SHP77 treated with DMSO at 0.1 percent for 48 hours (cell line): ENCODE measurements at regions not wholly inside any gene's neighbourhood (a gene's known extent, or its start where the extent isn't known, plus 50 kb on each side); places are given as distances from the start of the nearest gene placed in this dataset.
"Not testable (repeated sequence)": the region's sequence is repeated elsewhere in the genome, so short reads cannot be mapped to it uniquely, and the experiment has no call there.

Source experiments
- DNase-seq: peaks from one replicate; lab custom pipeline; 2025; lab: John Stamatoyannopoulos, UW

DNA sequence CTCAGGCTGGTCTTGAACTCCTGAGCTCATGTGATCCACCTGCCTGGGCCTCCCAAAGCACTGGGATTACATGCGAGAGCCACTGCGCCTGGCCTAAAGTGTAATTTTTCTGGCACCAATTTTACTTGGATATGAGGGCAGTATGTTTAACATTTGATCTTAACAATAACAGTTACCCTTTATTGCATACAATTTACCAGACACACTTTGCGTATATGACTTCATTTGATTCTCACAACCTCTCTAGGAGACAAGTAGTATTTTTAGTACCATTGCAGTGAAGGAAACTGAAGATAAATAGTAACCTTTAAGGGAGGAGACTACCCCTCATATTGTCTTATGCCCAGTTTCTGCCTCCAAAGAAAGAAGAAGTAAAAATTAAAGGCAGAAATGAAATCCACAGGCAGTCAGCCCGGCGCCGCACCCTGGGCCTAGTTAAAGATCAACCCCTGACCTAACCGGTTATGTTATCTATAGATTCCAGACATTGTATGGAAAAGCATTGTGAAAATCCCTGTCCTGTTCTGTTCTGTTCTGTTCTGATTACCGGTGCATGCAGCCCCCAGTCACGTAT lies 54.0 kb downstream of the CYP26A1 start:
- not testable (repeated sequence) for DNase-seq

DNA sequence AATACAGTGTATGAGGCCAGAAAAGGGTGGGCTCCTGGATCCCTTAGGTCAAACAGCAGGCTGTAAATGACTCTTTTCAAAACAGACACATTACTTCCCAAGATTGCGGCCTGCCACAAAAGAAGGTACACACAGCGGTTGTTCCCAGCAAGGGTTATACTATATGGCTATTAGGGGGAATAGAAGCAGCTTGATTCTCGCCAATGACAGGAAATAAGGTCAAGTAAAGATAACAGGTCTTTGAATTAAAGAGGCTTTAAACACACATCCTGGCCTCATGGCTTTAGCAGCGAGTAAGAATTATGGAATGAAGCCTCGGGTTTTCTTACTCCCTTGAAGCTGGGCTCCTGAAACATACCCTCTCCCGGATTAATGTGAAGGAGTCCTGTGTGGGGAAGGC lies 58.3 kb downstream of the CYP26A1 start:
- DNase-seq, result no peak

DNA sequence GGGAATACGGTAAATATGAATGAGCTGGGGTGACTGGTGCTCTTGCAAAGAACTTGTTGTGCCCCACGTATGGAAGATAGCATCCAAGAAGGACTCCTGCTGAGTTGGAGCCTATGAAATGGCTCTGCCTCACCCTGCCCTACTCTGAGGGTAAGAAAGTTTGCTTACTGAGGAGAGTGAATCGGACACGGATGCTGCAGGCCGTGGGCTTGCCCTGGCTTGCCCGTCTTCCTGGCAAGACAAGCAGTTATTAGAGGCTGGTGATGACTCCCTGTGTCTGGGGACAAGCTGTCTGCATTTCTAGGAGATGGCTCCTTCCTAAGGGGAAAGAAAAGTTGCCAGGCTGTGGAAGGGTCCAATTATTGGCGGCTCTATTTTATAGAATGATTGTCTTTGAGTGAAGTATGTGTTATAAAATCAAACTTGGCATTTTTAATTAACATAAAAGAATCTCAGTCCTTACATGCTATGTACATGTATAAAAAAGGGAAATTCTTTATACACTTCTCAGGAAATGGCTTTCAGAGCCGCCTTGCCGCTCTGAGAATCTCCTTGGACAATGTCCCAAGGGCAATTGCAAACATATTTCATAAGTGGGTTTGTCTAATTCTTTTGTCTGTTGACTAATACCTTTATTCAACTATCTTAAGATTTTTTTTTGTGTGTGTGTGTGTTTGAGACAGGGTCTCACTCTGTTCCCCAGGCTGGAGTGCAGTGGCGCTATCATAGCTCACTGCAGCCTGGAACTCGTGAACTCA lies 64.6 kb downstream of the CYP26A1 start:
- DNase-seq, result no peak

DNA sequence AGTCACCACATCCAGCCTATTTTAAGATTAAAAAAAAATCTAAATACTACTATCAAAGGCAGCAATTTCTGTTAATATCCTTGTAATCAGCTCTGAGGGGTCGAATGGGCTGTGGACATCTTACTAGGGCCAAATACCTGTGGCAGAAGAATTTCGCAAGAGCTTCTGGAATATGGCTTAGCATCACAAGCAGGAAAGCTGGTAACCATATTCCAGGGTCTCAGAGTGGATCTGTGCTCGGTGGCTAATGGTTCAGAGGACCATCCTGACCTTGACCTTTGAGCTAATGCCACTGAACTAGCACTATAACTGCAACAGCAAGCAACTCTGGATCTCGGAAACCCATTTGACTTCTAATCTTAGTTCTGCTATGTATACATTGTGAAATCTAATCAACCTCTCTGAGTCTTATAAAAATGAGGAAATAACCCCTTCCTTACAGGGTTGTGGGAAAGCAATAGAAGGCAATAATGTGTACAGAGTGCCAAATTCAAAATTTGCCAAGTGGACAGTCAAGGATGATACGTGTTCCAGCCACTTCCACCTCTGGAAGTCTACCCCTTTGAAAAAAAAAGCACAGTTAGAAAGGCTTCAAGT lies 65.5 kb downstream of the CYP26A1 start:
- DNase-seq, result no peak

DNA sequence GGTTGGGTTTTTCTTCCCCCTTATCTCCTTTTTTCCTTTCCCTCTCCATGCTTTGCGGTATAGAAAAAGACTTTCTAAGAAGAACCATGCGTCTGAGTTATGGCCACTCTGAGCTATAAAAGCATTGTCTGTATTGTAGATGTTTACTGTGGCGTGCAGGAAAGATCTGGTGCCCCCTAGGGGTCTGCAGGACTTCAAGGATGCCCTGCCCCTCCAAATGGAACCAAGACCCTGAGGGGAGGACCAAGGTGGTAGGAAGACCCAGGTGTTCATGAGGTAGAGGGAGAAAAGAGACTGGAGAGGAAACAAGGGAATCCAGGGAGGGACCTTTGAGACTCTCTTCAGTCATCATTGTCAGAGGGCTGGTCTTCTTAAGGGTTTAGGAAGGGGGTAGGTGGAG lies 68.8 kb downstream of the CYP26A1 start:
- no peak for DNase-seq

DNA sequence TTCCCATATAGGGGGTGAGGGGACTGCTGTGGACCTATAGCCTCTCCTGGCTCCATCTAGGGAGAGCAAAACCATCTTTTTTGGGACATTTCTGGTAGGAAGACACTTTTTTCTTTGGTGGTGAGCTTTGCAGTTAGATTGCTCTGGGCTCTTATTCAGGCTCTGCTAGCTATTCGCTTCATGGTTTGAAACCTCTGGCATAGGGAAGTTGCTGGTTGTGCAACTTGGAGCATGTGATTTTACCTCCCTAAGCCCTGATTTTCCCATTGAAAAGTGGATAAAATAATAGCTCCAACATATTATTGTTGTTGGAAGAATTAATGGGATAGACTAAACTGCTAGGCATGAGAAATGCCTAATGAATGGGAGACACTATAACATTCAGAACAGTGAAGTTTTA lies 69.6 kb downstream of the CYP26A1 start:
- no peak for DNase-seq

DNA sequence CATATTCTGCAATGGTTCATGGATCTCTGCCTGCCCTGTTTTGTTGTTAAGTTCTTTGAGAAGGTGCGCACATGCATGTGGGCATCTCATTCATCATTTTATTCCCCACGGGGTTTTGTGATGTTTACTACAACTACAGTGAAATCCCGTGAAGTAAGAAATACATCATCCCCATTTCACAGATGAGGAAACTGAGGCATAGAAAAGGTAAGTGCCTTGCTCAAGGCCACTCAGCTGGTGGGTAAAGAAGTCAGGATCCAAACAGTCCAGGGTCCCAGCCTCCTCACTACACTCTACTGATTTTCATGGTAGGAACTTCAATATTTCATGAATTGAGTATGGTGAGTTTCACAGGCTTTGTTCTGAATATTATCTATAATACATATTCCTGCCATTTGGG lies 72.6 kb downstream of the CYP26A1 start:
- DNase-seq, result no peak

DNA sequence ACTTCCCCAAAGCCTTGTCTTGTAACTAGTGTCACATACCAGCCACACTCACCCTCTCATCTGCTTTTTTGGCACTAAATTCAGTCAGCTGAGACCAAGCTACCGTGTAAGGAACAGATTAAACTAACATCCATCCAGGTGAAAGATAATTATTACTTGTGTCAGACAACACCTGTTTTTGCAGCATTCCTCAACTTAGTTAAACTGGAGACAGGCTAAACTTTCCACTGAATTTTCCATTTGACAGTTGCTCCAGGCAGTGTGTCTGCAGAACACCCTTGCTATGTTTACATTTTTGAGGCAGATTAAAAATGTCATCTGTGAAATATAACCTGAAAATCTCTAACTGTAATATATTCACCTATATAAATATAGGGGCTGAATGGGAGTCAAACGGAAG lies 73.6 kb downstream of the CYP26A1 start:
- no peak for DNase-seq

DNA sequence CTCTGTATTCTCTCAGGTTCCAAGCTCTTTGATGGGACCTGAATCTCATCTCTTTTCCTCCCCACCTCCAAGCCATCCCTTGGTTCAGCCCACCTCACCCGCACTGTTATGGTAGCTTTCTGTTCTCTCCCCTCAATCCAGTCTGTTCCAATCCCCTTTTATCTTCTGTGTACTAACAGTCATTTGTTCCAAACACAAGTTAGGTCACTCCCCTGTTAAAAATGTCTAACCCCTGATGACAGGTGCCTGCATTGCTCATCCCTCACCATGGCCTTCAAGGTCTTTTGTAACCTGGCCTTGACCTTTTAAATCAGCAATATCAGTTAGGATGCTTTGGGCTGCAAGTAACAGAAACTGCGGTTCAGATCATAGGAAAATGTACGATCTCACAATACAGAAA lies 74.8 kb downstream of the CYP26A1 start:
- DNase-seq, result no peak

DNA sequence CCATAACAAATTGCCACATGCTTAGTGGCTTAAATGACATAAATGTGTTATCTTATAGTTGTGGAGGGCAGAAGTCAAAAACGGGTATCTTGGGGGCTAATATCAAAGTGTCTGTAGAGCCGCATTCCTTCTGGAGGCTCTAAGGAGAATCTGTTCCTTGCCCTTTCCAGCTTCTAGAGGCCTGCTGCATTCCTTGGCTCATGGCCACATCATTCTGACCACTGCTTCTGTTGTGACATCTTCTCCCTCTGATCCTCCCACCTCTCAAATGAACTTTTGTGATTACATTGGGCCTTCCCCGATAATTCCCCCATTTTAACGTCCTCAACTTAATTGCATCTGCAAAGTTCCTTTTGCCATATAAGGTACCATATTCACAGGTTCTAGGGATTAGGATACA lies 76.1 kb downstream of the CYP26A1 start:
- DNase-seq, result no peak

DNA sequence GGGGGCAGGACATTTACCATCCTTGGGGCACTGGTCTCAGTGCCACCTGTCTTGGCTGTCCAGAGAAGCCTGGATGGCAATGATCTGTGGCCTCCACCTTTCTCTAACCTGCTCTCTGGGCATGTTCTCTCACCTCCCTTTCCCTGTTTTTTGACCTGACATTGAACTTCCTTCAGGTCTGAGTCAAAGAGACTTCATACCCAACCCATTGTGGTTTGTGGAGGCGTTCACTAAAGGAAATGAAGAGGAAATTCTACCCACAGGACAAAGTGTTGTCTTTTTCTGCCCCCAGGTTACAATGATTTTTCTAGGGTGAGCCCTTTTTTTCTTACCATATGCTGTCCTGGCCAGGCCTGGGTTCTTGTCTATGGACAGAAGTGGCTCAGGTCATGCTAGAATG lies 76.6 kb downstream of the CYP26A1 start:
- no peak for DNase-seq

DNA sequence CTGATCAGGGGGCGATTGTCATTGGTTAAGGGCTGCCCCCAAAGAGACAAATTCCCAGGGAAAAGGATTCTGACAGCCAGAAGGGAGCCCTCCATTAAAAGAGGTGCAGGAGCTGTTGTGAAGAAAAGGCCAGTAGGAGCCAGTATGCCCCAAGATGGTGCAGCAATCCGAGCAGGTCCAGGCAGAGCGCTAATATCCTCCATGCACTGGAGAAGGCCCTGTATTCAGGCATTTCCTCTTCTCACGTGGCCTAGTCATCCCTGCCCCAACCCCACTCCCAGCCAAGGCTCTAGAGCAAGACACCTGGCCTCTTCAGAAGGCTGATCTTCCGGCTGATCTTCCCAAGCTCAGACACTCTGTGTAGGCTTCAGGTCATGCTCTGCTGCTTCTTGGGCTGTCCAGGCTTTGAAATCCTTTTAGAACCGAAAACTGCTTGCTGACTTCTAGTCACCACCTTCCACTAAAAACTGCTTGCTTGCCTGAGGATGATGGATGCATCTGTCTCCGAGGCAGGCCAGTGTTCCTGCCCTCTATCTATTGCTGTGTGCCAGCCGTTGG lies 77.4 kb downstream of the CYP26A1 start:
- no peak for DNase-seq

DNA sequence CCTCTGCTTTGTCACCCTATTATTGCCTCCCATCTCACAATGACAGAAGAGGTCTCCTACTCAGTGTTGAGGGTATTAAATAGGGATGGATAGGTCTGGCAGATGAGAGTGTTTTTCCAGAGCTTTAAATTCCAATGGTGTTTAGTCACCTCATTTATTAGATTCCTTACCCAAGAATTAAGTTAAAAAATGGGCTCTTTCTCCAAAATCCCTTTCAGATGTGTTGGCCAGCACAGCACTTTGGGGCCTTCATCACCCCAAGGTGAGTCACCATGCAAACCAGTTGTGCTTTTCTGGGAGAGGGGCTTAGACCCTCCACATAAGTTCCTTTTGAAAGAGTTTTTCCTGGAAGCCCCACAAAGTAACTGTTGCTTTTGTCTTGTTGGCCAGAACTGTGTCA lies 78.4 kb downstream of the CYP26A1 start:
- DNase-seq, result no peak

DNA sequence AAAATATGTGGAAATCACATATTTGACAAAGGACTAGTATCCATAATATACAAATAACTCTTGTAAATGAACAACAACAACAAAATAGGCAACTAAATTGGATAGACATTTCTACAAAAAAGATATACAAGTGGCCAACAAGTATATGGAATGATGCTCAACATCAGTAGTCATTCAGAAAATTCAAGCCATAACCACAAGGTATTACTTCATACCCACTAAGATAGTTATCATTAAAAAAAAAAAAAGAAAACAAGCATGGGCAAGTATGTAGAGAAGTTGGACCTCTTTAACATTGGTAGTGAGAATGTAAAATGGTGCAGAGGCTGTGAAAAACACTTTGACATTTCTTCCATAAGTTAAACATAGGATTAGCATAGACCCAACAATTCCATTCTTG lies 80.8 kb downstream of the CYP26A1 start:
- no peak for DNase-seq

DNA sequence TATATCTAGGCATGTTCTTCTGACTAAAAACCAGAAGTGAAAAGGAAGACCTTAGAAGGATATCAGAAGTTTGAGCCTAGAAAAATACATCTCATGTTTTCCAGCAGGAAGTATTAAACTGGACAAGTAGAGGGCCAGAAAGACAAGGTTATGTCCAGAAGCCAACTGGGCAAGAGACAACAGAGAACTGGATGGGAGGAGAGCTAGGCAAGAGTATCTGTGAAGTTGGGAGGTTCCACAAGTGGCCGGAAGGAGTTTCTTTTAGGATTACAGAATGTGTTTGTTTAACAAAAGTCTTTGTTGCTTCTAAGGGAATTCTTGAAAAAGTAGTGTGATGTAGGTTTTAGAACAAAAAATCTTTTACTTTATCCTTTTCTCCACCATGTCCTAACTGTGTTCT lies 86.4 kb downstream of the CYP26A1 start:
- DNase-seq, result no peak

DNA sequence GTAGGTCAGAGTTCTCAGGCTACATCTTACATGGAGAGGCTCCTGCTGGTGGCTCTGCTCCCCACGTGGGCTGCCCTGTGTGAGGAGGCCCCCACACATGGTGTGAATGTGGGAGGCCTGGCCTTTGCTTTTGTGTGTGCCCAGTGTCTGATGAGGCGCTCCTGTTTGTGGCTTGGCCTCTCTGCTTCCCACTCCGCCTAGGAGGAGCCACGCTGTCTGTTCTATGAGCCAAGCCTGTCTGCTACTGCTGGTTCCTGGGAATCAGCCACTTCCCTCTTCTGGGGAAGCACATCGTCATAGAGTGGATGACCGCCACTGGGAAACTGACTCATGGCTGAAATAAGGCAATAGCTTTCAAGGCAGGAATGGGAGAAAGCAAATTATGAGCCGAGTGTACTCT lies 87.1 kb downstream of the CYP26A1 start:
- DNase-seq, result no peak

DNA sequence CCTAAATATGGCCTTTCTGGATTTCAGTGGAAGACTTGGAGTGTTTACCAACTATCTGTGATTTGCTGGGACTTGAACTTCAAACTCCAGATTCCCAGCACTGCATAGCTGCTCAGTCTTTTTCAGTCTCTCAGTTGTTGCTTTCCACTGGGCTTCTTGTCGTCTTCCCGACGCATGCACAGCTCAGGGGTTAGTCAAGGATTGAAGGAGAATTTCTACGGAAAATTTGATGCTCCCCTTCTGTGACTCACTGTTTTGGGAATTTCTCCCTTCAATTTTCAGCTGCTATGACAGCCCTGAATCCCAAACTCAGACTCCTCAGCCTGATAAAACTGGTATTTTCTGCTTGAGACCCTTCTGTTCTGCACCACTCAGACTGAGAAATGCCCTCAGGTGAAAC lies 91.7 kb downstream of the CYP26A1 start:
- no peak for DNase-seq

DNA sequence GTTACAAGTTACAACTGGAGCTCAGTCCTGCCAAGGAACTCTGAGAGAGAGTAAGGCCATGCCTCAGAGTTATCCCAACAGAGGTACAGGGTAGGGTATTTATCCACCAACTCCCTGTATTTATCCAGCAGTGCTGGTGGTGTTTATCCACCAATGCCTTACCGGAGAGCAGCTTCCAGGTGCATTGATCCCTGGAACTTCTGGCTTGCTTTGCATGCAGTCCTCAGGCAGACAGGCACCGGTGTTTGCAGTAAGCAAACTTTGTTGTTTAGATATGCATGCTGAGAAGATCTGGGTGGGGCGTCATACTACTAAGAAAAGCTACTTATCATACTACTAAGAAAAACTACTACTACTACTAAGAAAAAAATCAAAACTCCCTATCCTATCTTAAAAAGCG lies 92.4 kb downstream of the CYP26A1 start:
- DNase-seq, result no peak

DNA sequence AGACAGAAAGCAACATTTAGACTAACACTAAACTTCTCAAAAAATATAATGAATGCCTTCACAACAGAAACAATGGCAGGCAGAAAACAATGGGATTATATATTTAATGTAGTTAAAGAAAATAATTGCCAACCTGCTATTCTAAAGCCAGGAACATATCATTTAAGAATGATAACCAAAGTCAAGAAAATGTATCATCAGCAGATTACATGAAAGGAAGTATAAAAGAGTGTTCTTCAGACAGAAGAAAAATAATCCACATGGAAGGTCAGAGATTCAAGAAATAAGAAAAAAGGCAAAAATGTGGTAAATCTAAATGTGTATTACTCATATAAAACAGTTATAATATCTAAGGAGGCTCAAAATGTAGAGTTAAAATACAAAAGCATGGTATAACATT lies 98.1 kb downstream of the CYP26A1 start:
- no peak for DNase-seq

DNA sequence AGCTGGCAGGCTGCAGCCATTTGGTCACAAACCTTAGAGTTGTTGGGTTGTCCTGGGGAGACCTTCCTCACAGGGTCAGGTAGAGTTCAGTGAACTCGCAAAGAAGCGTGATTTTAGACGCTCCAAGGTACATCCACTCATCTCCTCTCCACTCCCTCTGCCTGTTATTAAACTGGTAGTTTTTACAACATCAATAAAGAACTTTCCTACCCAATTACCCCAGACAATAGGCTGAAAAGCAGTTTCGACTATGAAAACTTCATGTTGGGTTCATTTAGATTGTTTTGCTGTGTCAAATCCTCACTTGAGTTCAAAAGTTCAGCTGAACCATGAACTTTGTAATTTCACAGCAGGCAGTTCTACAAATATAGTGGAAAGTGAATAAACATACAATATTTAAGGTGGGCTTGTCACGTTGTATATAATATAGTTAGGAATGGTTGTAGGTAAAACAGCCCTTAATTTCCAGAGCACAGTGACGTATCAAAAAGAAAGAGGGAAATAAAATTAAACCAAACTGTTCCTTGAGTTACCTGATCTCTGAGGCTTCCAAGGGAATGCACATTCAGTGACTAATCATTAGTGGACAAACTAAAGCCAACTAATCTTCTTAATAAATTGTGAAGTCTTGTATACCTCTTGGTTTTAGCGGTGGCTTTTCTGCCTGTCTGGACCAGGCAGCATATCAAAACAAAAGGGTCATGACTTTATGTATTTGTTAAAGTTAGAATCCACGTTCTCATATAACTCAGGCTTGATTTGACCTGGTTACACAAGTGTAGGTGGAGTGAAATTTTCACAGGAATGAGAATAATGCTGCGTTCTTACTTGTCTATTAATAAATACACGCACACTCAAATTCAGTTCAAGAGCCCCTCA lies 100.5 kb downstream of the CYP26A1 start:
- DNase-seq, result no peak

DNA sequence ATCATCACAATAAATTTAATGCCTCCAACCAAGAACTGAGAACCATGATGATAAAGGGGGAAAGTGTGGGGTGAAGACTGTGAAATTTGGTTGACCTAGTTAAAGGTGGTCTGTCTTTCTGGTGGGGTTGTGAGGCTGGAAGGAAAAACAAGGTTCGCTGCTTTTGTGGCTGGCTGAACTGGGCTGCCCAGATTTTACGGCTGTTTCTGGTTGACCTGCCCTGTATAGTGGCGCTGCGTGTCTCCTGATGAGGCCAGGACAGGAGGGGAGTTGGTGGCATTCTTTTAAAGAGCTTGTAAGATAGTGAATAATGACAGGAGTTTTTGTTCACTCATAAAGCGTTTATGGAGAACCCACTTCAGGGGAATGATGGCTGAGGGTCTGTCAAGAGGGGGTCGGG lies 101.8 kb downstream of the CYP26A1 start:
- no peak for DNase-seq

DNA sequence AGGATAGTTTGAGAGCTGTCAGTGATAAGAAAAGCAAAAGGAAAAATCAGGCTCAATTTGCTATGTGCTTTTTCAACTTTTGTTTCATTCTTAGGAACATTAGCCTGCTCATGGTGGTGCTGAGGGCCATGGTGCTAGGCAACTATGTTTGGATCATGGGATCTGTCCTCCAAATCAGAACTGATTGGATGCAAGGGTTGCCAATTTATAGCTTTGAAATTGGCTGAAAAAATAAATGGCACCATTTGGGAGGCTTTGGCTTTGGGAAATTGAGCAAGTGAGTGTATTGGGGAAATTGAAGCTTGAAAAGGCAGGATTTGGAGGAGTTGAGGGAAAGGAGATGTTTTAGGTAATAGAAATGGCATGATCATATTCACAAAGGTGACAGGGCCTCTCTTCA lies 103.8 kb downstream of the CYP26A1 start:
- DNase-seq, result no peak
